Non-pigmented ciliary epithelial cell (primary cell): ENCODE measurements at regions not wholly inside any gene's neighbourhood (a gene's known extent, or its start where the extent isn't known, plus 50 kb on each side); places are given as distances from the start of the nearest gene placed in this dataset.
A peak's percentile ranks its signal among the peaks of the same experiment; 100 is the strongest.

Experiments
- DNase-seq: peaks from one replicate; pipeline ENCODE4 v3.0.0-alpha.2; 2010; ENCODE audit warnings: low read depth

GRCh38 chr1:222911866-222912265 lies 97.0 kb downstream of the DISP1 start:
- no peak for DNase-seq

- peak; percentile 73 for DNase-seq
Observed at GRCh38 chr1:222912730-222913129, 97.9 kb downstream of the DISP1 start.

GRCh38 chr1:222914861-222915632 lies 100.2 kb downstream of the DISP1 start:
- no peak for DNase-seq

GRCh38 chr1:222916100-222916499 lies 101.3 kb downstream of the DISP1 start:
- DNase-seq: no peak

- no peak for DNase-seq
Observed at GRCh38 chr1:222918801-222919477, 104.1 kb downstream of the DISP1 start.

GRCh38 chr1:222919478-222919865 lies 104.6 kb downstream of the DISP1 start:
- DNase-seq: no peak

GRCh38 chr1:222920169-222920568 lies 105.3 kb downstream of the DISP1 start:
- DNase-seq: no peak

GRCh38 chr1:222921945-222922344 lies 107.1 kb downstream of the DISP1 start:
- DNase-seq: no peak

GRCh38 chr1:222923506-222923905 lies 108.7 kb downstream of the DISP1 start:
- DNase-seq: no peak

GRCh38 chr1:222924136-222924706 lies 109.4 kb downstream of the DISP1 start:
- no peak for DNase-seq

- no peak for DNase-seq
Observed at GRCh38 chr1:222926566-222926965, 111.7 kb downstream of the DISP1 start.

- no peak for DNase-seq
Observed at GRCh38 chr1:222927031-222927430, 112.2 kb downstream of the DISP1 start.

- no peak for DNase-seq
Observed at GRCh38 chr1:222928212-222928611, 113.4 kb downstream of the DISP1 start.

- no peak for DNase-seq
Observed at GRCh38 chr1:222930070-222930469, 115.2 kb downstream of the DISP1 start.

GRCh38 chr1:222931023-222931422 lies 116.2 kb downstream of the DISP1 start:
- DNase-seq: no peak

- DNase-seq: no peak
Observed at GRCh38 chr1:222933273-222933672, 118.4 kb downstream of the DISP1 start.

- no peak for DNase-seq
Observed at GRCh38 chr1:222935239-222935900, 120.5 kb downstream of the DISP1 start.

- no peak for DNase-seq
Observed at GRCh38 chr1:222936042-222936441, 121.2 kb downstream of the DISP1 start.

GRCh38 chr1:222938986-222939385 lies 124.1 kb downstream of the DISP1 start:
- no peak for DNase-seq

GRCh38 chr1:222940095-222940494 lies 125.3 kb downstream of the DISP1 start:
- no peak for DNase-seq

- no peak for DNase-seq
Observed at GRCh38 chr1:222940906-222941305, 126.1 kb downstream of the DISP1 start.

GRCh38 chr1:222941425-222941824 lies 126.6 kb downstream of the DISP1 start:
- no peak for DNase-seq

- DNase-seq: no peak
Observed at GRCh38 chr1:222946436-222946835, 131.6 kb downstream of the DISP1 start.
